Gastrocnemius medialis (tissue), 4 donors: ENCODE measurements at regions not wholly inside any gene's neighbourhood (a gene's known extent, or its start where the extent isn't known, plus 50 kb on each side); places are given as distances from the start of the nearest gene placed in this dataset.

Experiments
- POLR2A ChIP-seq, 2 donors: fragments of 450-650 bp; IDR thresholded peaks; one replicate each; pipeline ENCODE4 v1.6.1; 2017; ENCODE audit warnings: antibody characterized with exemption in 2 of 2, mild to moderate bottlenecking in 2 of 2, moderate library complexity in 2 of 2
- TF ChIP-seq, protein P1 (sequence below), 5 experiments: fragments of 450-650 bp in 3 of 5; fragments of 200-600 bp in 2 of 5; sonication (generic) in 2 of 5; IDR thresholded peaks in 4 of 5; conservative IDR thresholded peaks in 1 of 5; 1 replicate in 4 of 5; 2 replicates in 1 of 5; pipeline ENCODE4 v1.5.1; 2016 to 2019; ENCODE audit warnings: antibody characterized with exemption in 5 of 5, mild to moderate bottlenecking in 3 of 5, moderate library complexity in 3 of 5

DNA sequence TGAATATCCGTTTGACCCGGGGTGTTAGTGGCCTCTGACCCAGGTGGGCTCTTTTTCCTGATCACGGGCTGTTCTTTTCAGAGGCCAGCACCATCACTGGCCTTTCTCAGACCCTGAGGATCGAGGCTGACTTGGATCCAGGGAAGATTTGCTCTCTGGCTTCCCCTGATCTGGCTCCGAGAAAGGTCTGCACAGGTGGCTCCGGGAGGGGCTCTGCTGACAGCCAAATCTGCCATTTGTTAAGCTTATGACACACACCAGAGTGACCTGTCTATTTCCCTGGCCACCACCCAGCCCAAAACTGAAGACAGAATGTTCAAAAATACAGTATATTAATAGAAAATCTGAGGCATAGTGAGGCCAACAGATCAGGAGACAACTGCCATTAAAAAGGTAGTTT is 221.8 kb upstream of the TNRC6C start:
- TF ChIP-seq, protein P1, sequence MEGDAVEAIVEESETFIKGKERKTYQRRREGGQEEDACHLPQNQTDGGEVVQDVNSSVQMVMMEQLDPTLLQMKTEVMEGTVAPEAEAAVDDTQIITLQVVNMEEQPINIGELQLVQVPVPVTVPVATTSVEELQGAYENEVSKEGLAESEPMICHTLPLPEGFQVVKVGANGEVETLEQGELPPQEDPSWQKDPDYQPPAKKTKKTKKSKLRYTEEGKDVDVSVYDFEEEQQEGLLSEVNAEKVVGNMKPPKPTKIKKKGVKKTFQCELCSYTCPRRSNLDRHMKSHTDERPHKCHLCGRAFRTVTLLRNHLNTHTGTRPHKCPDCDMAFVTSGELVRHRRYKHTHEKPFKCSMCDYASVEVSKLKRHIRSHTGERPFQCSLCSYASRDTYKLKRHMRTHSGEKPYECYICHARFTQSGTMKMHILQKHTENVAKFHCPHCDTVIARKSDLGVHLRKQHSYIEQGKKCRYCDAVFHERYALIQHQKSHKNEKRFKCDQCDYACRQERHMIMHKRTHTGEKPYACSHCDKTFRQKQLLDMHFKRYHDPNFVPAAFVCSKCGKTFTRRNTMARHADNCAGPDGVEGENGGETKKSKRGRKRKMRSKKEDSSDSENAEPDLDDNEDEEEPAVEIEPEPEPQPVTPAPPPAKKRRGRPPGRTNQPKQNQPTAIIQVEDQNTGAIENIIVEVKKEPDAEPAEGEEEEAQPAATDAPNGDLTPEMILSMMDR (IDR thresholded peaks at IDR 0.05 in 4 of 5, conservative IDR thresholded peaks at IDR 0.05 in 1 of 5) = no peak
- TF ChIP-seq POLR2A (IDR thresholded peaks at IDR 0.05) = no peak
